WTC11 (cell line): ENCODE measurements at regions not wholly inside any gene's neighbourhood (a gene's known extent, or its start where the extent isn't known, plus 50 kb on each side); places are given as distances from the start of the nearest gene placed in this dataset.

ENCODE experiments used
- ATAC-seq: fragments of 200-7000 bp; cut with Tn5 transposase; 2 replicates; pipeline ENCODE4 v1.10.0; 2021; ENCODE audit warnings: mild to moderate bottlenecking, moderate library complexity
- CTCF ChIA-PET: fragments of 300-600 bp; sonication (Branson Sonifier 250); formaldehyde crosslinking; loops from one replicate; lab custom pipeline; 2021; ENCODE audit warnings: antibody characterized with exemption; lab: Charles Lee
- POLR2A ChIA-PET: fragments of 350-600 bp; sonication (Branson Sonifier 250); formaldehyde crosslinking; loops from one replicate; lab custom pipeline; 2021; ENCODE audit warnings: antibody characterized with exemption; lab: Charles Lee
- DNase-seq: peaks from one replicate; pipeline ENCODE4 v3.0.0; 2021; ENCODE audit warnings: low spot score
- H3K27ac Mint-ChIP-seq: 2 replicates; pipeline ENCODE4 v1.8.0; 2021; ENCODE audit warnings: mixed read lengths
- H3K27me3 Mint-ChIP-seq: 2 replicates; pipeline ENCODE4 v1.8.0; 2021; ENCODE audit warnings: low read depth, mild to moderate bottlenecking, moderate library complexity, mixed read lengths
- H3K36me3 Mint-ChIP-seq: 2 replicates; pipeline ENCODE4 v1.8.0; 2021; ENCODE audit warnings: mixed read lengths
- H3K4me1 Mint-ChIP-seq: 2 replicates; pipeline ENCODE4 v1.8.0; 2022; ENCODE audit warnings: mixed read lengths
- H3K4me3 Mint-ChIP-seq: 2 replicates; pipeline ENCODE4 v1.8.0; 2021; ENCODE audit warnings: mild to moderate bottlenecking, moderate library complexity, mixed read lengths
- H3K9me3 Mint-ChIP-seq: 2 replicates; pipeline ENCODE4 v1.8.0; 2021; ENCODE audit warnings: mixed read lengths
- ATF1 ChIP-seq: sonication (generic); formaldehyde crosslinking; IDR thresholded peaks from 2 replicates; pipeline ENCODE4 v1.8.1; 2023; ENCODE audit warnings: mild to moderate bottlenecking, moderate library complexity, missing genetic modification reagents
- ATF3 ChIP-seq: sonication (generic); formaldehyde crosslinking; conservative IDR thresholded peaks from 2 replicates; pipeline ENCODE4 v1.8.1; 2022; ENCODE audit warnings: mild to moderate bottlenecking, missing genetic modification reagents
- CBFB ChIP-seq: sonication (generic); formaldehyde crosslinking; IDR thresholded peaks from 2 replicates; pipeline ENCODE4 v1.8.1; 2022; ENCODE audit warnings: mild to moderate bottlenecking, low read depth, missing genetic modification reagents
- E2F1 ChIP-seq: sonication (generic); formaldehyde crosslinking; IDR thresholded peaks from 2 replicates; pipeline ENCODE4 v1.8.0; 2022; ENCODE audit warnings: mild to moderate bottlenecking, missing genetic modification reagents
- FOXJ3 ChIP-seq: sonication (generic); formaldehyde crosslinking; IDR thresholded peaks from 2 replicates; pipeline ENCODE4 v1.9.0; 2021; ENCODE audit warnings: missing genetic modification reagents, mild to moderate bottlenecking, borderline replicate concordance
- GABPB1 ChIP-seq: sonication (generic); formaldehyde crosslinking; IDR thresholded peaks from 2 replicates; pipeline ENCODE4 v1.8.1; 2023; ENCODE audit warnings: mild to moderate bottlenecking, missing genetic modification reagents
- RELA ChIP-seq: sonication (generic); formaldehyde crosslinking; IDR thresholded peaks from 2 replicates; pipeline ENCODE4 v1.8.1; 2022; ENCODE audit warnings: missing genetic modification reagents, mild to moderate bottlenecking, borderline replicate concordance
- SP1 ChIP-seq: sonication (generic); formaldehyde crosslinking; conservative IDR thresholded peaks from 2 replicates; pipeline ENCODE4 v1.8.1; 2022; ENCODE audit warnings: missing genetic modification reagents
- USF1 ChIP-seq: sonication (generic); formaldehyde crosslinking; IDR thresholded peaks from 2 replicates; pipeline ENCODE4 v1.8.0; 2022; ENCODE audit warnings: mild to moderate bottlenecking, missing genetic modification reagents
- ZBTB21 ChIP-seq: sonication (generic); formaldehyde crosslinking; IDR thresholded peaks from 2 replicates; pipeline ENCODE4 v1.8.1; 2023; ENCODE audit warnings: mild to moderate bottlenecking, missing genetic modification reagents, borderline replicate concordance
- ZMAT4 ChIP-seq: fragments of 250-450 bp; sonication (Bioruptor Pico); IDR thresholded peaks from 2 replicates; pipeline ENCODE4 v1.9.0; 2021; ENCODE audit warnings: mild to moderate bottlenecking
- ZNF138 ChIP-seq: sonication (generic); formaldehyde crosslinking; conservative IDR thresholded peaks from 2 replicates; pipeline ENCODE4 v1.8.1; 2022; ENCODE audit warnings: mild to moderate bottlenecking, moderate library complexity, missing genetic modification reagents
- ZNF219 ChIP-seq: sonication (generic); formaldehyde crosslinking; IDR thresholded peaks from 2 replicates; pipeline ENCODE4 v1.8.0; 2023; ENCODE audit warnings: missing genetic modification reagents, mild to moderate bottlenecking, borderline replicate concordance
- ZNF232 ChIP-seq: sonication (generic); formaldehyde crosslinking; IDR thresholded peaks from 2 replicates; pipeline ENCODE4 v1.8.0; 2022; ENCODE audit warnings: mild to moderate bottlenecking, missing genetic modification reagents
- ZNF396 ChIP-seq: fragments of 250-450 bp; sonication (Bioruptor Pico); IDR thresholded peaks from 2 replicates; pipeline ENCODE4 v1.8.0; 2021; ENCODE audit warnings: mild to moderate bottlenecking, moderate library complexity, borderline replicate concordance
- ZNF425 ChIP-seq: fragments of 250-450 bp; sonication (Bioruptor Pico); conservative IDR thresholded peaks from 2 replicates; pipeline ENCODE4 v1.9.0; 2021; ENCODE audit warnings: mild to moderate bottlenecking
- TF ChIP-seq, protein P1 (sequence below): fragments of 250-450 bp; sonication (Bioruptor Pico); IDR thresholded peaks from 2 replicates; pipeline ENCODE4 v2.1.2; 2022; ENCODE audit warnings: mild to moderate bottlenecking, moderate library complexity
- TF ChIP-seq, protein P2 (sequence below): sonication (generic); formaldehyde crosslinking; IDR thresholded peaks from 2 replicates; pipeline ENCODE4 v1.8.0; 2023; ENCODE audit warnings: missing genetic modification reagents, mild to moderate bottlenecking, borderline replicate concordance
- TF ChIP-seq, protein P3 (sequence below): sonication (generic); formaldehyde crosslinking; IDR thresholded peaks from 2 replicates; pipeline ENCODE4 v1.8.1; 2022; ENCODE audit warnings: low read depth, mild to moderate bottlenecking, moderate library complexity, missing genetic modification reagents, borderline replicate concordance

GRCh38 chr5:3913279-3913678 is 317.6 kb downstream of the IRX1 start:
- ATAC-seq, result no peak
- no peak for DNase-seq
- Mint-ChIP-seq H3K4me3 (no peak overlapping the region), H3K4me1 (no peaks in the 10 kb centered on the region), H3K27me3 (peaks cover 7% of the 10 kb centered on the region; the same call in 1 of the 2 replicates), H3K9me3 (peaks cover 11% of the 10 kb centered on the region), H3K36me3 (peaks cover 2% of the 10 kb centered on the region; the same call in 1 of the 2 replicates), H3K27ac (no peak overlapping the region)
- TF ChIP-seq ZNF425 (CRISPR knock-in tag) (no peak), ZNF219 (no peak), ATF3 (no peak), E2F1 (CRISPR knock-in tag) (no peak), ZNF396 (no peak), ZNF232 (CRISPR knock-in tag) (no peak), SP1 (CRISPR knock-in tag) (no peak), CBFB (no peak), FOXJ3 (CRISPR knock-in tag) (no peak), ATF1 (CRISPR knock-in tag) (no peak), ZNF138 (CRISPR knock-in tag) (no peak), USF1 (CRISPR knock-in tag) (no peak), ZBTB21 (CRISPR knock-in tag) (no peak), ZMAT4 (no peak), GABPB1 (CRISPR knock-in tag) (no peak), RELA (CRISPR knock-in tag) (no peak)
- TF ChIP-seq, protein P1, sequence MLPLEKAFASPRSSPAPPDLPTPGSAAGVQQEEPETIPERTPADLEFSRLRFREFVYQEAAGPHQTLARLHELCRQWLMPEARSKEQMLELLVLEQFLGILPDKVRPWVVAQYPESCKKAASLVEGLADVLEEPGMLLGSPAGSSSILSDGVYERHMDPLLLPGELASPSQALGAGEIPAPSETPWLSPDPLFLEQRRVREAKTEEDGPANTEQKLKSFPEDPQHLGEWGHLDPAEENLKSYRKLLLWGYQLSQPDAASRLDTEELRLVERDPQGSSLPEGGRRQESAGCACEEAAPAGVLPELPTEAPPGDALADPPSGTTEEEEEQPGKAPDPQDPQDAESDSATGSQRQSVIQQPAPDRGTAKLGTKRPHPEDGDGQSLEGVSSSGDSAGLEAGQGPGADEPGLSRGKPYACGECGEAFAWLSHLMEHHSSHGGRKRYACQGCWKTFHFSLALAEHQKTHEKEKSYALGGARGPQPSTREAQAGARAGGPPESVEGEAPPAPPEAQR (CRISPR knock-in tag), result no peak
- TF ChIP-seq, protein P2, sequence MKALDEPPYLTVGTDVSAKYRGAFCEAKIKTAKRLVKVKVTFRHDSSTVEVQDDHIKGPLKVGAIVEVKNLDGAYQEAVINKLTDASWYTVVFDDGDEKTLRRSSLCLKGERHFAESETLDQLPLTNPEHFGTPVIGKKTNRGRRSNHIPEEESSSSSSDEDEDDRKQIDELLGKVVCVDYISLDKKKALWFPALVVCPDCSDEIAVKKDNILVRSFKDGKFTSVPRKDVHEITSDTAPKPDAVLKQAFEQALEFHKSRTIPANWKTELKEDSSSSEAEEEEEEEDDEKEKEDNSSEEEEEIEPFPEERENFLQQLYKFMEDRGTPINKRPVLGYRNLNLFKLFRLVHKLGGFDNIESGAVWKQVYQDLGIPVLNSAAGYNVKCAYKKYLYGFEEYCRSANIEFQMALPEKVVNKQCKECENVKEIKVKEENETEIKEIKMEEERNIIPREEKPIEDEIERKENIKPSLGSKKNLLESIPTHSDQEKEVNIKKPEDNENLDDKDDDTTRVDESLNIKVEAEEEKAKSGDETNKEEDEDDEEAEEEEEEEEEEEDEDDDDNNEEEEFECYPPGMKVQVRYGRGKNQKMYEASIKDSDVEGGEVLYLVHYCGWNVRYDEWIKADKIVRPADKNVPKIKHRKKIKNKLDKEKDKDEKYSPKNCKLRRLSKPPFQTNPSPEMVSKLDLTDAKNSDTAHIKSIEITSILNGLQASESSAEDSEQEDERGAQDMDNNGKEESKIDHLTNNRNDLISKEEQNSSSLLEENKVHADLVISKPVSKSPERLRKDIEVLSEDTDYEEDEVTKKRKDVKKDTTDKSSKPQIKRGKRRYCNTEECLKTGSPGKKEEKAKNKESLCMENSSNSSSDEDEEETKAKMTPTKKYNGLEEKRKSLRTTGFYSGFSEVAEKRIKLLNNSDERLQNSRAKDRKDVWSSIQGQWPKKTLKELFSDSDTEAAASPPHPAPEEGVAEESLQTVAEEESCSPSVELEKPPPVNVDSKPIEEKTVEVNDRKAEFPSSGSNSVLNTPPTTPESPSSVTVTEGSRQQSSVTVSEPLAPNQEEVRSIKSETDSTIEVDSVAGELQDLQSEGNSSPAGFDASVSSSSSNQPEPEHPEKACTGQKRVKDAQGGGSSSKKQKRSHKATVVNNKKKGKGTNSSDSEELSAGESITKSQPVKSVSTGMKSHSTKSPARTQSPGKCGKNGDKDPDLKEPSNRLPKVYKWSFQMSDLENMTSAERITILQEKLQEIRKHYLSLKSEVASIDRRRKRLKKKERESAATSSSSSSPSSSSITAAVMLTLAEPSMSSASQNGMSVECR, result no peak
- TF ChIP-seq, protein P3, sequence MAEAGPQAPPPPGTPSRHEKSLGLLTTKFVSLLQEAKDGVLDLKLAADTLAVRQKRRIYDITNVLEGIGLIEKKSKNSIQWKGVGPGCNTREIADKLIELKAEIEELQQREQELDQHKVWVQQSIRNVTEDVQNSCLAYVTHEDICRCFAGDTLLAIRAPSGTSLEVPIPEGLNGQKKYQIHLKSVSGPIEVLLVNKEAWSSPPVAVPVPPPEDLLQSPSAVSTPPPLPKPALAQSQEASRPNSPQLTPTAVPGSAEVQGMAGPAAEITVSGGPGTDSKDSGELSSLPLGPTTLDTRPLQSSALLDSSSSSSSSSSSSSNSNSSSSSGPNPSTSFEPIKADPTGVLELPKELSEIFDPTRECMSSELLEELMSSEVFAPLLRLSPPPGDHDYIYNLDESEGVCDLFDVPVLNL (CRISPR knock-in tag), result no peak
- ChIA-PET POLR2A (no interaction called here), CTCF (no interaction called here)
